Effector CD8-positive, alpha-beta T cell (primary cell): ENCODE measurements at regions not wholly inside any gene's neighbourhood (a gene's known extent, or its start where the extent isn't known, plus 50 kb on each side); places are given as distances from the start of the nearest gene placed in this dataset.

ENCODE experiments used
- DNase-seq: peaks from one replicate; lab custom pipeline; 2025; lab: John Stamatoyannopoulos, UW

- DNase-seq: no peak
These were observed 231.9 kb upstream of the PPP2R2D start for GRCh38 chr10:131668903-131669302.

DNA sequence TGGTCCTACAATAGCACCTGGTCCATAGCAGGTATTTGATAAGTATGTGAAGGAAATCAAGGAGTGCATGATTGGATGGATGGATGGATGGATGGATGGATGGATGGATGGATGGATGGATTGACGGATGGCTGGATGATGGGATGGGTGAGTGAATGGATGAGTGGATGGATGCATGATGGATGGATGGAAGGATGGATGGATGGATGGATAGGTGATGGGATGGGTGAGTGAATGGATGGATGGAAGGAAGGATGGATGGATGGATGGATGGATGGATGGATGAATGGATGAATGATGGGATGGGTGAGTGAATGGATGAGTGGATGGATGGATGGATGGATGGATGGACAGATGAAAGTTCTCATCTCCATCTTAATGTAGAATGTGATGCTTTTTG is 231.0 kb upstream of the PPP2R2D start:
- no peak for DNase-seq

DNA sequence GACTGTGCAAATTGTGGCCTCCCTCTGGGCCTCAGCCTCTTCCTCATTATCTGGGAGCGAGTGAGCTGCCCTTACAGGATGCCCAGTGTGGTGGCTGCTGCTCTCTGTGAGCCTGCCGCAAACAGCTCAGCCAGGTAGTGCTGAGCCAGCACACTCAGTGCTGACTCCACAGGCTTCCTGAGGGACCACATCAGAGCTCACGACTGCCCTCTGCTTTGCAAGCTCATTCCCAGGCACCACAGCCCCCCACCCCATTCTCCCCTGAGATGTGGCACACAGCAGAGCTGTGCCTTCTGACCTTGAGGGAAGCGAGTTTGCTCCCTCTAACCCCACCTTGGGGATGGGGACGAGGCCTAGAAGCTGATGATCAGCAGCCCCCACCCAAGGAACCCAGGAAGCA is 230.5 kb upstream of the PPP2R2D start:
- DNase-seq: no peak

DNA sequence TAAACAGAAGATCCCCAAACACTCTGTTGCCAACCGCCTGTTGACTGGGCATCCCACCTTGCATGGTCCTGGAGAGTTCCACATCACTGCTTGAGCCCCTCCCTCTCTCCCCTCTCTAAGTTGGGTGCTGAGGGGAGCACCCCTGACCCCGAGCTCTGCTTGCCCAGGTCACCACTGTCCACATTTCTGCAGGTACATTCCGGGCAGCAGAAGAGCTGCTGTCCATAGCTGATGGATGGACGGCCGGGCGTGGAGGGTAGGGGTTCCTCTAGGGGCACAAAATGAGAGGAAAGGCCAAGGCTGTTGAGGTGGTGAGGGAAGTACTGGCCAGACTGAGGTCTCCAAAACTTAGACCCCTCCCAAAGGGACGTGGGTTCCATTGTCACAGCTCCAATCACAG is 227.4 kb upstream of the PPP2R2D start:
- no peak for DNase-seq

- no peak for DNase-seq
These were observed 226.7 kb upstream of the PPP2R2D start for GRCh38 chr10:131674130-131674529.

DNA sequence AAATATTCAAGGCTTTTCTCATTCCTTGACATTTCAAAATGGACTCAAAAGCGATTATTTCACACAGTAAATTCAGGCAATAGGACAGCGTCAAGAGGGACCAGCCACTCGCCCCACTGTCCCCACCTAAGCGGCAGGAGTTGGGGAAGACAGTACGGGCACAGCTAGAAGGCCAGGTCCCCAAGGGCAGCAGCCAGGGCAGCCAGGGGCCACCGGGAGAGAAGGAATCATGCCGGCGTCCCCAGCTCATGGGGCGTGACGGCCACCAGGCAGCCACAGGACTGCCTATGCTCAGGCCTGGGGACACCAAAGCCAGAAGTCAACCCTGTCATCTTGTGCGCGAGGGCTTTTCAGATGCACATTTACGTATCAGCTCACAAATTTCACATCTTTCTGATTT is 225.7 kb upstream of the PPP2R2D start:
- DNase-seq: no peak

DNA sequence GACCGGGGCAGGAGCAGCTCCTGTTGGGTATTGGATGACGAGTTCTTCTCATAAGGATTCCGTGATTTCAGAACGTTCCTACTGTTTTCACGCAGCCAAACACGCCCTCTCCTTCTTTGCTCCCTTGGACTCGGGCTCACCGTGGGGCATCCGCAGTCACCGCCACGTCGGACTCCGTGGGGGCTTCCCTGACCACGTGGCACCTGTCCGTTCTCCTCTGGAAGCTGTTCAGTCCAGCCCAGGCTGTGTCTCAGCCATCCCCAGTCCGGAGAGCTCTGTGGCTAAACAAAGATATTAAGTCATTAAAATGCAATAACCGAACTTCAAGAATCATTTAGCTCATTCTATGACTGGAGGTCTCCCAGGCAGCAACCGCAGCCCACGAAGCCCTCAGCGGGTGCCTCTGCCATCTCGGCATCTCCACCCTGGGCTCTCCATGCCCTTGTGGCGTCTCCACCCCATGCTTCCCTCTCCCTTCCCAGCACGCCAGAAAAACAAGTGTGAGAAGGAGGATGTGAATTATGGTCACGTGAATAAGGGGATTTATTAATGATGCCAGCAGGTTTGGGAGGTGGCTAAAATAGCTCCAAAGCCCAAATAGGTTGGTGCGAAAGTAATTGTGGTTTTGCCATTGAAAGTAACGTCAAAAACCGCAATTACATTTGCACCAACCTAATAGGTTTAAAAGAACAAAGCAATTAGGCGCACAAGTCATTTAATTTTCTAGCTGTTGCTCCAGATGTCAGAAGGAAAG is 224.6 kb upstream of the PPP2R2D start:
- no peak for DNase-seq

DNA sequence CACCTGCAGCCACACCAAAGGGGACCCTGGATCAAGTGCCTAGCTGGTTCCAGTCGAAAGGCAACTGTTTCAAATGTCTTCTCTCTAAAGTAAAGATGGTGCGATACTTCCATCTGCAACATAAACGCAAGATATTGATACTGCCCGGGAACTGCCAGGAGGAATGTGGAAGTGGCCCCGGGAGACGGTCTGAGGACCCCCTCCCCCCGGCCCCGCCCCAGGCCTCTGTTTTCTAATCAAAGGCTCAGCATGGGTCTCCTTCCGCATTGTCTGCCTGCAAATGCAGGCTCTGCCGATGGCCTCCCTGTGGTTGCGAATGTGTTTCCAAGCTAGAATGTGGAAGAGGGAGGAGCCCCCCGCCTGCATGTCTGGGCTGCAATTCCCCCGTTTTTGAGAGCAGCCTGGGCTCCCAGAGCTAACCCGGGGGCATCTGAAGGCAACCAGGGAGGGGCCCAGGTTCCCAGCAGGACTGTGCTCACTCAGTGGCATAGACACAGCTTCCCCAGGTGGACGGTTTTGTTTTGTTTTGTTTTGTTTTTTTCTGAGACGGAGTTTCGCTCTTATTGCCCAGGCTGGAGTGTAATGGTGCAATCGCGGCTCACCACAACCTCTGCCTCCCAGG is 223.9 kb upstream of the PPP2R2D start:
- DNase-seq: no peak

- no peak for DNase-seq
These were observed 223.1 kb upstream of the PPP2R2D start for GRCh38 chr10:131677671-131678070.

DNA sequence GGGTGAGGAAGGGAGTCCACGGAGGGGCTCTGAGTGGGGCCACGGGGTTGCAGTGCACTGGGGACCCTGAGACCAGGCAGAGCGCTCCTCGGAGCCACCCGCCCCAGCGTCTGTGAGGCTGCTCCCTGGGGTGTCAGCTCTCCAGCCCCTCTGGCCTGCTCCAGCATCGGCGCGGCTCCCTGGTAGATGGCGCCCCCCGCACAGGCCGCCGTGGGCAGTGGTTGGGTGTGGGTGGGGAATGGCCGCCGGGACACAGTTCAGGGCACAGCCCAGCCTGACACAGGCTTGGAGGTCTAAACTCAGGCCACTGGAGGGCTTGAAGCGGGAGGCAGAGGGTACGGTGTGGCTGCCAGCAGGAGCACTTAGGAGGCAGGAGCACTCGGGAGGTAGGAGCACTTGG is 222.6 kb upstream of the PPP2R2D start:
- DNase-seq: no peak

DNA sequence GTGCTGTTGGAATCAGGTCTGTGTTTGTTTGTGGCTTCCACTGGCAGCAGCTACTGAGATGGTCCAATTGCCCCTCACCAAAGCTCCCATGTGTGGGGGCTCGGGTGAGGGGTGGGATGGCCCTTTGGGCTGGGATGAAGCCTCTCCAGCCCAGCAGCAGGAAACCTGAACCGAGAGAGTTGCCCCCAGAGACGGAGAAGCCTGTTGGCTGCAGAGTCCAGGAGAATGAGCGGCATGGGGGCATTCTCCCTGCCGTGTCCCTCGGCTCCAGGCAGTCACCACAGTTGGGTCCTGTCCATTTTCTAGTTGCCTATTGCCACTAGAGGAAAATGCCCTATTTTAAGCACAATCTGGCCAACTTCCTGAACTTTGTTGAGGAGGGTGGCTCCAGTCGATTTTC is 222.2 kb upstream of the PPP2R2D start:
- no peak for DNase-seq

- no peak for DNase-seq
These were observed 220.9 kb upstream of the PPP2R2D start for GRCh38 chr10:131679926-131680325.

DNA sequence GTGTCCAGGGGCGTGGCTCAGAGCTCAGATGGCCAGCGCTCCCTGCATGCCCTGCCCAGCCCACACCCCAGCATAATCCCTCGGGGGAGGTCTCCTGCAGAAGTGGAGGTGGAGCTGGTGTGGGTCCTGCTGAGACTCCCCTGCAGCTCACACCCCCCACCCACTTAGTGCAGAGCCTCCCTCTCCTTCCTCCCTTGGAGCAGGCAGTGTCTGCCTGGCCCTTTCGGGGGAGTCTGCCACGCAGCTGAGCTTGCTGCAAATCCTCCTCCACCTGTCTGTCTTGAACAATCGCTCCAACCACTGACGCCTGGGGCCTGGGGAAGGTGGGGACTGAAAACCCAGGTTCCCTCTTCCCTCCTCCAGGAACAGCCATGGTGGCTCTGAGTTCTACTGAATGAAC is 219.7 kb upstream of the PPP2R2D start:
- no peak for DNase-seq

GRCh38 chr10:131681656-131682055 is 219.2 kb upstream of the PPP2R2D start:
- DNase-seq: no peak

DNA sequence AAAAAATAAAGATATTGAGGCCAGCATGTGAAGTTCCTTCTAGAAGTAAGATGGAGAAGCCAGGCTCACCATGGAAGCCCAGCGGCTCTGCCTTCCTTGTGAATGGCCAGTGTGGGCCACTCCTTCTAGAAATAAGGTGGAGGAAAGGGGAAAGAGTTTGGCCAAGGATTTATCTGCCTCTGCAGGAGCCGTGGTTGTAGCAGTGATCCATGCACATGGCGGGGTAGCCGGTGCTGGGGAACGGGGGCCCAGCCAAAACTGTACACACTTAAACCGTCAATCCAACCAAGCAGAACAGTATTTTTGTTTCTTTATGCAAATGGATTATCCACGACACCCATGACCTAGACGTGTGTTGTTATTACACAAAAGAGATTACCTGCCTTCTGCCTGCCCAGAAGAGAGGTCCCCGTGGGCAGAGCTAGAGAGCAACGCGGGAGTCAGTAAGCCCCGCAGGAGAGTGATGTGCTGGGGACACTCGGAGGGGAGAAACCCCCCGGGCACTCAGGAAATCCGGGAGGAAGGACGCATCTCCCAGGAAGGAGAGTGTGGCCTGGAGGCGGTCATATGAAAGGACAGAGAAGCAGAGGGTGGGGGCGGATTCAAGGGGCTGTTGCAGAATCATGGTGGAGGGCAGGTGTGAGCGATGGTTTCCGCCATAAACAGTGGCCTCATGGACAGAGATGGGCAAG is 218.4 kb upstream of the PPP2R2D start:
- no peak for DNase-seq

GRCh38 chr10:131683281-131683861 is 217.4 kb upstream of the PPP2R2D start:
- DNase-seq: no peak

- DNase-seq: no peak
These were observed 216.9 kb upstream of the PPP2R2D start for GRCh38 chr10:131683941-131684340.

DNA sequence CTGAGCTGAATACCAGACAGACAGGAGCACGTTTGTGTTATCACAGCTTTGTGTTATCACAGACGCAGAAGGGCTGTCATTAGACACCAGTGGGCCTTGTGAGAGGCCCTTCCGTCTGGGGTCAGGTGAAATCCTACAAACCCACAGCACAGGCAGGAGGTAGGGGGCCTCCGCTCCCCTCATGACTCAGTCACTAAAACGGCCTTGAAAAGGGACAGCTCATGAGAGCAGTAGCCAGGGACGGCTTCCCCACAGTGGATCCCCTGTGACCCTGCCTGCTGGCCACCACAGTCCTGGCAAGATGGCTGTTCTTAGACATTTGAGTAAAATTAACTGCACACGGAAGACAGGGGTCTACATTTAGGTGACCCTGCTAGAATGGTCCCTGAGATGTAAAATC is 215.8 kb upstream of the PPP2R2D start:
- DNase-seq: no peak

DNA sequence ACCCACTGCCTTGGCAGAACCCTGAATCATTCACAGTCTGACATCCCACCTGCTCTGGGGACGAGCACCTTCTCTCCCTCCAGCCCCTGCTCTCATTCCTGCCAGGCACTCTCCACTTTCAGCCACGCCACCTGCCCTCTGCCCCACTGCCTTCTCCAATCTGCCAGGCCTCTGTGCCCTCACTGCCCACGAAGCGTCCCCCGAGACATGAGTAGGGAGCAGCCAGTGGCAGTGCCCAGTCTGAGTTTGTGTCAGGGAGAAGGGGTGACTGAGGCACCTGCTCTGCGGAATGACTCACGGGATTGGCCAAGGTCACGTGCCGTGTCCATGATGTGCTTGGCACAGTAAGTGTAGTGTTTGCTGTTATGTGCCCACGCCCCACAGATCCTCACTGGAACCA is 215.2 kb upstream of the PPP2R2D start:
- DNase-seq: no peak

GRCh38 chr10:131686781-131687420 is 213.9 kb upstream of the PPP2R2D start:
- no peak for DNase-seq

DNA sequence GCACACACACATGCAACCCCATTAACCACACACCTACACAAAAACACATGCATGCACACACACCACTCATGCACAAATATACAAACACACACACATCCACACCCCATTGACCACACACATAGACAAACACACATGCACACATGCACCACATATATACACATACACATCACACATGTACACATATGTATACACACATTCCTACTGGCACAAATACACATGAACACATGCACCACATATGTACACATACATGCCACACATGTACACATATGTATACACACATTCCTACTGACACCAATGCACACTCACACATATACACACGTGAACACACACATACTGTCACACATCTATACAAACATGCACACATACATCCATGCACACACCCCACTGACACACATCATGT is 212.5 kb upstream of the PPP2R2D start:
- DNase-seq: no peak

- no peak for DNase-seq
These were observed 211.8 kb upstream of the PPP2R2D start for GRCh38 chr10:131689016-131689415.
